IPS-18a (cell line): ENCODE measurements at regions not wholly inside any gene's neighbourhood (a gene's known extent, or its start where the extent isn't known, plus 50 kb on each side); places are given as distances from the start of the nearest gene placed in this dataset.

Experiments used
- H3K27ac ChIP-seq: one replicate; pipeline ENCODE4 v1.5.1; 2013; ENCODE audit warnings: low read length
- H3K27me3 ChIP-seq: one replicate; pipeline ENCODE4 v1.6.1; 2013; ENCODE audit warnings: mild to moderate bottlenecking, low read length; ENCODE audit not compliant: control insufficient read depth, insufficient read depth
- H3K36me3 ChIP-seq: one replicate; pipeline ENCODE4 v1.6.1; 2013; ENCODE audit warnings: low read depth, low read length; ENCODE audit not compliant: control insufficient read depth
- H3K4me1 ChIP-seq: one replicate; pipeline ENCODE4 v1.6.1; 2013; ENCODE audit warnings: low read depth, low read length; ENCODE audit not compliant: control insufficient read depth
- H3K4me3 ChIP-seq: one replicate; pipeline ENCODE4 v1.5.1; 2013; ENCODE audit warnings: low read length
- H3K9ac ChIP-seq: one replicate; pipeline ENCODE4 v1.6.1; 2013; ENCODE audit warnings: mild to moderate bottlenecking, low read length, moderate library complexity
- H3K9me3 ChIP-seq: one replicate; pipeline ENCODE4 v1.6.1; 2013; ENCODE audit warnings: low read depth, low read length; ENCODE audit not compliant: control insufficient read depth

GRCh38 chr10:111934931-111935330 is 248.6 kb downstream of the GPAM start:
- H3K9me3 ChIP-seq: no peaks in the 10 kb centered on the region
- no peak overlapping the region for H3K9ac ChIP-seq
- H3K4me3 ChIP-seq: no peak overlapping the region
- H3K4me1 ChIP-seq: no peaks in the 10 kb centered on the region
- H3K36me3 ChIP-seq: no peaks in the 10 kb centered on the region
- H3K27me3 ChIP-seq: no peaks in the 10 kb centered on the region
- no peak overlapping the region for H3K27ac ChIP-seq

DNA sequence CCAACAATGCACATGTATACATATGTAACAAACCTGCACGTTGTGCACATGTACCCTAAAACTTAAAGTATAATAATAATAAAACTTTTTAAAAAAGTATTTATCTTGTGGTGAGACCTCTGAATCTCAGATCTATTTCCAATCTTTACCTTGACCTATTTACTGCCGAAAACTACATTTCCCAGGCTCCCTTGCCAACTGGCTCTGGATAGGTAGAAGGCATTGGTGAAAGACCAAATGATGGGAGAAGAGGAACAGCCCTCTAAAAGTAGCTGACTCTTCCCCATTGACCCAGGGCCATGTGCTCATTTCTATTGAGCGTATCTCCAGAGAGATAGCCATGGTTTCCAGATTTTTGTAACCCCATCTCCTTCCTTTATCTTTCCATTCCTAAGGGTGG is 247.4 kb downstream of the GPAM start:
- Histone ChIP-seq H3K9me3 (no peaks in the 10 kb centered on the region), H3K36me3 (no peaks in the 10 kb centered on the region), H3K27me3 (no peaks in the 10 kb centered on the region), H3K27ac (no peak overlapping the region), H3K4me1 (no peaks in the 10 kb centered on the region), H3K4me3 (no peak overlapping the region), H3K9ac (no peak overlapping the region)

DNA sequence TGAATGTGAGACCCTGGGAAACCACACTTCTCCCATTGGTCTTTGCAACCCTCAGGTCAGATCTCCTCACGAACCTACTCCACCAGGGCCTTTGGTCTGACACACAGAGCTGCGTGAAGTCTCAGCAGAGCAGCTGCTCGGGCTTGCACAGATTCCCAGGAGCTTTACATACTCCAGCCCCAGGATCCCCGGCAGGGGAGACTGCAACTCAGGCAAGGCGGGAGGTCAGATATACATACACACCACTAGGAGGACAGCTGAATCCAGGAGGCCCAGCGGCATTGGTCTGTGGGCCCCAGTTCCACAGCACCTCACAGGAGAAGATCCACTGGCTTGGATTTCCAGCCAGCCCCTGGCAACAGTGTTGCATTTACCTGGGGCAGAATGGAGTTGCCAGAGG is 239.2 kb downstream of the GPAM start:
- no peak overlapping the region for H3K9ac ChIP-seq
- H3K36me3 ChIP-seq: no peaks in the 10 kb centered on the region
- no peaks in the 10 kb centered on the region for H3K4me1 ChIP-seq
- H3K27me3 ChIP-seq: no peaks in the 10 kb centered on the region
- H3K9me3 ChIP-seq: no peaks in the 10 kb centered on the region
- no peak overlapping the region for H3K27ac ChIP-seq
- H3K4me3 ChIP-seq: no peak overlapping the region

GRCh38 chr10:111953949-111954348 is 229.6 kb downstream of the GPAM start:
- H3K27ac ChIP-seq: no peak overlapping the region
- H3K4me3 ChIP-seq: no peak overlapping the region
- H3K9me3 ChIP-seq: no peaks in the 10 kb centered on the region
- H3K9ac ChIP-seq: no peak overlapping the region
- H3K36me3 ChIP-seq: no peaks in the 10 kb centered on the region
- no peaks in the 10 kb centered on the region for H3K27me3 ChIP-seq
- no peaks in the 10 kb centered on the region for H3K4me1 ChIP-seq

DNA sequence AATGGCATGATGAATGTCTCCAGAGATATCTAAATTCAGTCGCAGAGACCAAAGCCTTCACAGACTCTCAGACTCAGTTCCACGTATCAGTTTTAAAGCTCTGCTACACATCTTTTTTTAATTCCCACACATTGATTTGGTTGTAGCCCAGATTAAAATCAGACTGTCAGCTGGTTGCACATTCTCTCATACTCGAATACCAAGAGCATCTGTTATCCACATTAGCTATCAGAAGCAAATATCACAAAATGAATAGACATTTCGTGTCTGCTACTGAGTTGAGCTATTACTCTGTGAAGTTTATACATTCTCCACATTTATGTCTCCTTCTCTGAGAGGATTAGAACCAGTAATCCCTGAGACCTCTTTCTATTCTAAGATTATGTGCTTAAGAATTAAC is 229.2 kb downstream of the GPAM start:
- Histone ChIP-seq H3K27ac (no peak overlapping the region), H3K27me3 (no peaks in the 10 kb centered on the region), H3K9me3 (no peaks in the 10 kb centered on the region), H3K4me3 (no peak overlapping the region), H3K9ac (no peak overlapping the region), H3K4me1 (no peaks in the 10 kb centered on the region), H3K36me3 (no peaks in the 10 kb centered on the region)

DNA sequence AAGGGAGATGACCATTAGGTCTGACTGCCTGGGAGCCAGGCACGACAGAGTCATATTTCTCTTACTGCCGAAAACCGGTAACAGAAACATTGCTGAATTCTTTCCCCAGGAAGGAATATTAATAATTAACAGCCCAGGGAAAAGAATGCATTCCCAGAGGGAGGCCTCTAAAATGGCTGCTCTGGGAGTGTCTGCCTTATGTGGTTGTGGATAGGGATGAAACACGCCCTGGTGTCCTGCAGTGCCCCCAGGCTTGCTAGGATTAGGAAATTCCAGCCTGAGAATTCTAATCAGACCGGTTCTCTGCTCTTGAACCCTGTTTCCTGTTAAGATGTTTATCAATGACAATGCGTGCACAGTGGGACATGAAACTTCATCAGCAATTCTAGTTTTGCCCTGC is 226.7 kb downstream of the GPAM start:
- H3K9ac ChIP-seq: no peak overlapping the region
- no peaks in the 10 kb centered on the region for H3K4me1 ChIP-seq
- H3K27me3 ChIP-seq: no peaks in the 10 kb centered on the region

GRCh38 chr10:111962951-111963350 is 220.6 kb downstream of the GPAM start:
- Histone ChIP-seq H3K4me1 (no peaks in the 10 kb centered on the region), H3K9ac (no peak overlapping the region), H3K27ac (no peak overlapping the region), H3K36me3 (no peaks in the 10 kb centered on the region), H3K4me3 (no peak overlapping the region), H3K27me3 (no peaks in the 10 kb centered on the region), H3K9me3 (no peaks in the 10 kb centered on the region)

More for the DNA sequence above, 226.7 kb downstream of the GPAM start:
- Histone ChIP-seq H3K9me3 (no peaks in the 10 kb centered on the region), H3K27ac (no peak overlapping the region), H3K36me3 (no peaks in the 10 kb centered on the region), H3K4me3 (no peak overlapping the region)

- no peak overlapping the region for H3K4me3 ChIP-seq
- H3K9me3 ChIP-seq: no peaks in the 10 kb centered on the region
- H3K27ac ChIP-seq: no peak overlapping the region
- H3K9ac ChIP-seq: no peak overlapping the region
- H3K36me3 ChIP-seq: no peaks in the 10 kb centered on the region
- H3K27me3 ChIP-seq: no peaks in the 10 kb centered on the region
- no peaks in the 10 kb centered on the region for H3K4me1 ChIP-seq
Measured at GRCh38 chr10:111967116-111967515, 216.4 kb downstream of the GPAM start.

- Histone ChIP-seq H3K36me3 (no peaks in the 10 kb centered on the region), H3K9me3 (no peaks in the 10 kb centered on the region), H3K27me3 (no peaks in the 10 kb centered on the region), H3K4me3 (no peak overlapping the region), H3K9ac (no peak overlapping the region), H3K27ac (no peak overlapping the region), H3K4me1 (no peaks in the 10 kb centered on the region)
Measured at GRCh38 chr10:111967547-111967946, 216.0 kb downstream of the GPAM start.

- Histone ChIP-seq H3K27ac (no peak overlapping the region), H3K27me3 (no peaks in the 10 kb centered on the region), H3K36me3 (no peaks in the 10 kb centered on the region), H3K4me1 (no peaks in the 10 kb centered on the region), H3K4me3 (no peak overlapping the region), H3K9me3 (no peaks in the 10 kb centered on the region), H3K9ac (no peak overlapping the region)
Measured at GRCh38 chr10:111968647-111969046, 214.9 kb downstream of the GPAM start.

DNA sequence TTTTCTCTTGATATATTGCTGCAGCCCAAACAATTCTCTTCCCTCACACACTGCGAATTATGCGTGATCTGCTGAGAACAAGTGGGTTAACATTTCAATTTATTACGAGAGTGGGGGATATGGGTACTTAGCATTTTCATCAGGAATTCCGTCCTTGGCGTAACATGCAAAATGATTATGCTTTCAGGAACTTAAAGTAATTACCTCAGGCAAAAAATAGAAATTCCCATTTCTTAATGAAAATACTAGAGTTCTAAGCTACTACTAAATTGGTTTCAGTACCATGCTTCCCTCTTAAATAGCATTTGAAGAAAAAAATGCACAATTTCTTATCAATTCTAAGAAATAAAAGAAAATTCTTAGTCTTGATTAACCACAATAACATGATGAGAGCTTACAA is 213.5 kb downstream of the GPAM start:
- no peak overlapping the region for H3K9ac ChIP-seq
- H3K4me3 ChIP-seq: no peak overlapping the region
- H3K9me3 ChIP-seq: no peaks in the 10 kb centered on the region
- H3K27me3 ChIP-seq: no peaks in the 10 kb centered on the region
- H3K36me3 ChIP-seq: no peaks in the 10 kb centered on the region
- H3K27ac ChIP-seq: no peak overlapping the region
- H3K4me1 ChIP-seq: no peaks in the 10 kb centered on the region

DNA sequence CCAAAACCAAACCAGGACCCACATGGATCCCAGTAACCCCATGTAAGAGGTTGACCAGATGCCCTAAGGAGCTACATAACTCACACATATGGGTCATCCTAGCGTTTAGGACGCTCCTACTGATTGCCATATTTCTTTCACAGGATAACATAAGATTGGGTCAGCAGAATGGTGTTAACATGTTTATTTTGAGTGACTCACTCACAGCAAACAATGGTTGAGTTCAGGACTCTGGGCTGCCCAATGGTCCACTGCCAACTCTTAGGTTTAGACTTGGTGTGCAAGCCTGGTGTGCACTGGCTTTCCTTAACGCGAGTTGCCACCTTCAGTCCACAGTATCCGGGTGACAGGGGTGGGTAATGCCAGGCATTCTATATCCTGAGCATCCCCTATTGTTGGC is 211.5 kb downstream of the GPAM start:
- H3K27me3 ChIP-seq: no peaks in the 10 kb centered on the region
- no peak overlapping the region for H3K4me3 ChIP-seq
- no peaks in the 10 kb centered on the region for H3K4me1 ChIP-seq

More for the DNA sequence above, 211.5 kb downstream of the GPAM start:
- Histone ChIP-seq H3K9me3 (no peaks in the 10 kb centered on the region), H3K27ac (no peak overlapping the region), H3K36me3 (no peaks in the 10 kb centered on the region), H3K9ac (no peak overlapping the region)
